ENCODE measurements at regions not wholly inside any gene's neighbourhood (a gene's known extent, or its start where the extent isn't known, plus 50 kb on each side); places are given as distances from the start of the nearest gene placed in this dataset.
"Not testable (repeated sequence)": the region's sequence is repeated elsewhere in the genome, so short reads cannot be mapped to it uniquely, and the experiment has no call there.

DNA sequence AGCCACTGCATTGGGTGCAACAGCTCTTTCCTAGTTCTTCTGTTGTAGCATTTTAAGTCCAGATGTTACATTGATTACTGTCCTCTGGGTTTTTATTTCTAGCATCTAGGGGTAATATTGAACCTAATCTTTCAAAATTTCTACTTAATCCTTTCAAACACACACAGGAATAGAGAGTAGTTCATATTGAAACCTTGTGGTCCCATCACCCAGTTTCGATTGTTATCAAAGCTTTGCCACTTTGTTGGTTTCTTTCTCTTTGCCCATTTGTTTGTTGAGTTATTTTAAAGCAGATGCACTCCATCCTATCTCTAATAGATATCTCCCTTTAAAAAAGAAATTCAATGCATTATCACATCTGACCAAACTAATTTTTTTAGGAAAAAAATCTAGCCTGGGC lies 422.9 kb upstream of the AMELY start:
- no peaks in the 10 kb centered on the region for H3K27me3 ChIP-seq (ENCODE audit: control insufficient read depth, insufficient read depth, low read length)
- H3K4me1 ChIP-seq (ENCODE audit: control insufficient read depth, insufficient read depth, low read length): no peaks in the 10 kb centered on the region
- no peaks in the 10 kb centered on the region for H3K36me3 ChIP-seq (ENCODE audit: control insufficient read depth, insufficient read depth, low read length)
- no peak for DNase-seq (ENCODE audit: low read depth in 4 of 6, low spot score in 6 of 6)
- no CpG with 5 or more reads among the region's 1 CpG for WGBS (ENCODE audit: insufficient coverage)
- H3K27ac ChIP-seq (ENCODE audit: low read depth, low read length): no peak overlapping the region
- H3K4me3 ChIP-seq (ENCODE audit: low read depth, low read length): no peak overlapping the region
- no peaks in the 10 kb centered on the region for H3K9me3 ChIP-seq (ENCODE audit: control insufficient read depth, insufficient read depth, low read length)

GRCh38 chrY:7326296-7327246 lies 415.0 kb upstream of the AMELY start:
- no peaks in the 10 kb centered on the region for H3K9me3 ChIP-seq (ENCODE audit: control insufficient read depth, insufficient read depth, low read length)
- no peaks in the 10 kb centered on the region for H3K4me1 ChIP-seq (ENCODE audit: control insufficient read depth, insufficient read depth, low read length)
- H3K4me3 ChIP-seq (ENCODE audit: low read depth, low read length): no peak overlapping the region
- no peak overlapping the region for H3K27ac ChIP-seq (ENCODE audit: low read depth, low read length)
- no peaks in the 10 kb centered on the region for H3K27me3 ChIP-seq (ENCODE audit: control insufficient read depth, insufficient read depth, low read length)
- WGBS (ENCODE audit: insufficient coverage): no CpG with 5 or more reads among the region's 9 CpGs
- no peaks in the 10 kb centered on the region for H3K36me3 ChIP-seq (ENCODE audit: control insufficient read depth, insufficient read depth, low read length)
- DNase-seq (ENCODE audit: low read depth in 4 of 6, low spot score in 6 of 6): no peak

GRCh38 chrY:7325531-7325930 lies 414.0 kb upstream of the AMELY start:
- no peaks in the 10 kb centered on the region for H3K36me3 ChIP-seq (ENCODE audit: control insufficient read depth, insufficient read depth, low read length)
- no peaks in the 10 kb centered on the region for H3K27me3 ChIP-seq (ENCODE audit: control insufficient read depth, insufficient read depth, low read length)
- no peak overlapping the region for H3K27ac ChIP-seq (ENCODE audit: low read depth, low read length)
- DNase-seq (ENCODE audit: low read depth in 4 of 6, low spot score in 6 of 6): no peak
- no peaks in the 10 kb centered on the region for H3K9me3 ChIP-seq (ENCODE audit: control insufficient read depth, insufficient read depth, low read length)
- no peaks in the 10 kb centered on the region for H3K4me1 ChIP-seq (ENCODE audit: control insufficient read depth, insufficient read depth, low read length)
- no peak overlapping the region for H3K4me3 ChIP-seq (ENCODE audit: low read depth, low read length)
- WGBS (ENCODE audit: insufficient coverage): no CpG with 5 or more reads among the region's 13 CpGs

- Histone ChIP-seq H3K36me3 (ENCODE audit: control insufficient read depth, insufficient read depth, low read length) (no peaks in the 10 kb centered on the region), H3K27ac (ENCODE audit: low read depth, low read length) (no peak overlapping the region), H3K4me1 (ENCODE audit: control insufficient read depth, insufficient read depth, low read length) (no peaks in the 10 kb centered on the region), H3K27me3 (ENCODE audit: control insufficient read depth, insufficient read depth, low read length) (no peaks in the 10 kb centered on the region), H3K4me3 (ENCODE audit: low read depth, low read length) (no peak overlapping the region), H3K9me3 (ENCODE audit: control insufficient read depth, insufficient read depth, low read length) (no peaks in the 10 kb centered on the region)
- no peak for DNase-seq (ENCODE audit: low read depth in 4 of 6, low spot score in 6 of 6)
- WGBS (ENCODE audit: insufficient coverage): no CpG with 5 or more reads among the region's 5 CpGs
Measured at GRCh38 chrY:7320751-7321150, 409.2 kb upstream of the AMELY start.

DNA sequence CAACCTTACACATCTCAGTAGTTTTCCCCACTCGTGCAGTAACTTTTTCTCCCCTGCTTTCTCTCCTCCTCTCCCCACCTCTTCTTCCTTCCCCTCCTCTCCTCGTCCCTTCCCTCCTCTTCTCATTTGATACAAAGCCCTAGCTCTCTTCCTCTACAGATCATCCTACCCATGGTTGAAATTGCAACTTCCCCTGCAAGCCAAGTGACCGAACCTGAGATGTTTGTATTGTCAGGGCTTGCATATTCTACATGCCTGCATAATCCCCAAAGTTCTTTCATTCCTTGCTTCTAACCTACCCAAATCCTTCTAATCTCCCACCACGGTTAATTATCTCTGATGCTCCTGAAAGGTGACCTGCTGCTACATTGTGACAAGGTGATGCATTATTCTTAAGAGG lies 408.6 kb upstream of the AMELY start:
- H3K36me3 ChIP-seq (ENCODE audit: control insufficient read depth, insufficient read depth, low read length); H3K9me3 ChIP-seq (ENCODE audit: control insufficient read depth, insufficient read depth, low read length); H3K27ac ChIP-seq (ENCODE audit: low read depth, low read length); H3K4me3 ChIP-seq (ENCODE audit: low read depth, low read length); H3K27me3 ChIP-seq (ENCODE audit: control insufficient read depth, insufficient read depth, low read length); DNase-seq (ENCODE audit: low read depth in 4 of 6, low spot score in 6 of 6); H3K4me1 ChIP-seq (ENCODE audit: control insufficient read depth, insufficient read depth, low read length): not testable (repeated sequence)
- WGBS (ENCODE audit: insufficient coverage): no CpG with 5 or more reads among the region's 4 CpGs

GRCh38 chrY:7318122-7318521 lies 406.6 kb upstream of the AMELY start:
- H3K27me3 ChIP-seq (ENCODE audit: control insufficient read depth, insufficient read depth, low read length): no peaks in the 10 kb centered on the region
- no peak overlapping the region for H3K27ac ChIP-seq (ENCODE audit: low read depth, low read length)
- WGBS (ENCODE audit: insufficient coverage): no CpG with 5 or more reads among the region's 5 CpGs
- no peak overlapping the region for H3K4me3 ChIP-seq (ENCODE audit: low read depth, low read length)
- no peaks in the 10 kb centered on the region for H3K9me3 ChIP-seq (ENCODE audit: control insufficient read depth, insufficient read depth, low read length)
- no peaks in the 10 kb centered on the region for H3K36me3 ChIP-seq (ENCODE audit: control insufficient read depth, insufficient read depth, low read length)
- no peak for DNase-seq (ENCODE audit: low read depth in 4 of 6, low spot score in 6 of 6)
- H3K4me1 ChIP-seq (ENCODE audit: control insufficient read depth, insufficient read depth, low read length): no peaks in the 10 kb centered on the region

DNA sequence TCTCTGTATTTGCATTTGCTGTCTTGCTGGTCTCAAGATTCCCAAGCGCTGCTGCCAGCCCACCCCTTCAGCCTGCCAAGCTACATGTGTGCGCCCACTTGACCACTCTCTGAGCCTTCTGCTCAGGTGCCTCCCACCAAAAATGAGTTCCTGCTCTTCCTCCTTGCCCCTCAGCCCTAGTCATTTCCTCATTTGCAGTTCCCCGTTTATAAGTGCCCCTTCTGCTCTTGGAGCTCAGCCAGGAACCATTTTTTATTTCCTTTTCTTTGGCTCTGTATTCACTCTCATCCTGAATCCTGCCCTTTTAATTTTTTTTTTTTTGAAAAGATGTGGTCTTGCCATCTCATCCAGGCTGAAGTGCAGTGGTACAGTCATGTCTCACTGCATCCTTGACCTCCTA lies 406.0 kb upstream of the AMELY start:
- H3K9me3 ChIP-seq (ENCODE audit: control insufficient read depth, insufficient read depth, low read length): no peaks in the 10 kb centered on the region
- no peaks in the 10 kb centered on the region for H3K27me3 ChIP-seq (ENCODE audit: control insufficient read depth, insufficient read depth, low read length)
- no peak overlapping the region for H3K4me3 ChIP-seq (ENCODE audit: low read depth, low read length)
- no CpG with 5 or more reads among the region's 3 CpGs for whole genome bisulfite sequencing (ENCODE audit: insufficient coverage)
- no peak for DNase-seq (ENCODE audit: low read depth in 4 of 6, low spot score in 6 of 6)
- H3K36me3 ChIP-seq (ENCODE audit: control insufficient read depth, insufficient read depth, low read length): no peaks in the 10 kb centered on the region
- H3K27ac ChIP-seq (ENCODE audit: low read depth, low read length): no peak overlapping the region
- H3K4me1 ChIP-seq (ENCODE audit: control insufficient read depth, insufficient read depth, low read length): no peaks in the 10 kb centered on the region

GRCh38 chrY:7310482-7311269 lies 399.1 kb upstream of the AMELY start:
- Histone ChIP-seq H3K27ac (ENCODE audit: low read depth, low read length) (no peak overlapping the region), H3K4me3 (ENCODE audit: low read depth, low read length) (no peak overlapping the region), H3K4me1 (ENCODE audit: control insufficient read depth, insufficient read depth, low read length) (no peaks in the 10 kb centered on the region), H3K27me3 (ENCODE audit: control insufficient read depth, insufficient read depth, low read length) (no peaks in the 10 kb centered on the region), H3K9me3 (ENCODE audit: control insufficient read depth, insufficient read depth, low read length) (no peaks in the 10 kb centered on the region), H3K36me3 (ENCODE audit: control insufficient read depth, insufficient read depth, low read length) (no peaks in the 10 kb centered on the region)
- DNase-seq (ENCODE audit: low read depth in 4 of 6, low spot score in 6 of 6): no peak
- WGBS (ENCODE audit: insufficient coverage): no CpG with 5 or more reads among the region's 6 CpGs

GRCh38 chrY:7308816-7309215 lies 397.3 kb upstream of the AMELY start:
- WGBS (ENCODE audit: insufficient coverage): no CpG with 5 or more reads among the region's 5 CpGs
- Histone ChIP-seq H3K27ac (ENCODE audit: low read depth, low read length) (no peak overlapping the region), H3K4me1 (ENCODE audit: control insufficient read depth, insufficient read depth, low read length) (no peaks in the 10 kb centered on the region), H3K27me3 (ENCODE audit: control insufficient read depth, insufficient read depth, low read length) (no peaks in the 10 kb centered on the region), H3K4me3 (ENCODE audit: low read depth, low read length) (no peak overlapping the region), H3K36me3 (ENCODE audit: control insufficient read depth, insufficient read depth, low read length) (no peaks in the 10 kb centered on the region), H3K9me3 (ENCODE audit: control insufficient read depth, insufficient read depth, low read length) (no peaks in the 10 kb centered on the region)
- DNase-seq (ENCODE audit: low read depth in 4 of 6, low spot score in 6 of 6): no peak
